ENCODE measurements at regions not wholly inside any gene's neighbourhood (a gene's known extent, or its start where the extent isn't known, plus 50 kb on each side); places are given as distances from the start of the nearest gene placed in this dataset.

GRCh38 chr5:113917997-113918396 is 404.5 kb downstream of the YTHDC2 start:
- no peak for DNase-seq

DNA sequence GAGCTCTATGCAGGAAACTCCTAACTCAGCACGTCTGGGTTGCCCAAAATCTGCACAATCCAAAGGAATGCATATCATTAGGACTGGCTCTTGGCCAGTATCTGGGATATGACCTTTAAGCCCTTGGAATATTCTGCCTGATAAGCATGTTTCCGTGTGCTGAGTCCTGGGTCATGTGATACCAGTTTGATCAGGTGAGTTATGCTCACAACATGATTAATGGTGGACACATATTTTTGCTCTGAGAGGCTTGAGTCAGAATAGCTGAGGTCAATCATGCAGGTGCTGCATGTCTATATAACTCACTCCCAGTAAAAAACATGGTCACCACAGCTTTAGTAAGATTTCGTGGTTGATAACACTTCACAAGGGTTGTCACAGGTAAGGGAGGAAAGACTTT is 408.8 kb downstream of the YTHDC2 start:
- DNase-seq = no peak

- DNase-seq = no peak
Measured at GRCh38 chr5:113935453-113935852, 422.0 kb downstream of the YTHDC2 start.

DNA sequence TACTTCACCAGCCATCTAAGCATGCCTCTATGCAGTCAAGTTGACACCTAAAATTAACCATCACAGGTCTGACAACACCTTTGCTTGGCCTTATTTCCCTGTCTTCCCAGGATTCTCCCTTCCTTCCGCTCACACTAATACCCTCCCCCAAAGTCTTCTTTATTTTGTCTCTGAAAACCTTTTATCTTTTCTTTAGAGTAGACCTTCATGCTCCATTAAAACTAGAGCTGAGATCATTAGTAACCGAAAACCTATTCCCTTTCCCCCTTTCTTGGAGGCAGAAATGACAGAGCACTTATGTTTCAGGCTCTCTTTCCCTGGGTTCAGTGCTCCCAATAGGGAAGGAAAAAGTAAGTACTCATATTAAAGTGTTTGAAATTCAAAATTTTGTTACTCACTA is 423.8 kb downstream of the YTHDC2 start:
- DNase-seq = no peak

DNA sequence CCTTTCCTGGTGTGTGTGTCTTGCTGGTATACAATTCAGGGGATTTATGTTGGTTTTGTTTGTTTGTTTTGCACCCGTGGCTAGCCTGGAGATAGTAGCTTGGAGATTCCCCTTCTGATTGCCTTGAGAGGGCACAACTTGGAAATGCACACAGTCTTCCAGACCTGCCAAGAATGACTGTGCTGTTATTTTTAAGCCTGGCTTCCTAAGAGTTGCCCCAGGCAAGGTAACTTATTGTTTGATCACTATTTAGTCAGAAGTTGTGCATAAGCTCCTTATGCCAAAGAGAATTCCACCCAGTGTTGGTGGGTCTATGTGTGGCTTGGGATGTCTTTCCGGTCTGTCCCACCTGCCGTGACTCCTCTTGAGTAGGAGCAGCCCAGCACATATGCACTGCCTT is 421.9 kb upstream of the KCNN2 start:
- DNase-seq = no peak

GRCh38 chr5:113950186-113950585 is 411.7 kb upstream of the KCNN2 start:
- DNase-seq = no peak

DNA sequence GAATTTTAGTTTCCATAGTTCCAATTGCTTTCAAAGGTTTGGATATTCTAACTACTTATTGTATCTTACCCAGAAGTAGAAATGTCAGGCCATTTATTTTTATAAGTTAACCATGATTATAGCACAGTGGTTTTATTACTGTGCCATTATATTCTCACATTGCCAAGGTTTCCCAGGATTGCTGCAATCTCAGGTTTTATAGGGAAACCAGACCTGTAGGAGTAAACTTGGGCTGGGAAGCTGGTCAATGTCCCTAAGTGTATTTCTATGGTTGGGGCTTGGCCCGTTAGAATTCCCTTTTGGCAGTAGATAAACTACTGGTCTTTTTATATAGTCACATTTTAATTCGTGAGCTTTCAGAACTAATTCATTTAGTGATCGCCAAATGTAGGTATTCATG is 396.6 kb upstream of the KCNN2 start:
- DNase-seq = no peak

GRCh38 chr5:113969901-113970300 is 392.0 kb upstream of the KCNN2 start:
- DNase-seq = no peak

DNA sequence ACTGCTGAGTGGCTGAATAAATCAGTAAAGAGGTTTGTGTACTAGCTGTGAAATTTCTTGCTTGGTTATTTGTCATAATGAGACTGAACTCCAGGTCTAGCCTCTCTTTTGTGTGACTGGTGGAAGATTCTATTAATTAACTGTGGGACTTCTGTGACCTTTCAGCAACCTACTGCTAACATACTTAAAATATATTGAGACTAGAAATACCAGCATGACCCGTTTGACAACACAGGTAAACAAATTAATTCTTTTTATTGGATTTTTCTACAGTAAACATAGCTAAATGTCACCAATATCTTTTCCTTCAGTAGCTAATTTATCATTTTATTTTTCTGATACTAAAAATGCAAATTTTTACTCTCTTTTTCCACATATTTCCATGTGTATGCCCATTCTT is 390.4 kb upstream of the KCNN2 start:
- no peak for DNase-seq

DNA sequence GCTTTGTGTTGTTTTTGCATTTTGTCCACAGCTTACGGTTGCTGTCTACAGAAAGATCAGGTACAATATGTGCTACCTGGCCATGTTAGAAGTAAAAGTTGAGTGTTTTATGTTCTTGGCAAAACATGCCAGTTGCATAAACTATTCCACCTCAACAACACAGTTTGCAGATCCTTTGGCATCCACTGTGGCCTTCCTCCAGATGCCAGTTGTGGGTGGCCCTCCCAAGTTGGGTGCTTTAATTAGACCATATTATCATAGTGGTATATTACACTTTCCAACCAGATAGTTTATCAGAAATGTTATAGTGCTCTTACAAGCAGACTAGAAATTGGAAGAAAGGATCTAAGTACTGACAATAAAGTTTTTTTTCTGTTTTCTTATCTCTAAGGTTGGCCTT is 386.9 kb upstream of the KCNN2 start:
- DNase-seq = no peak

- DNase-seq = no peak
Measured at GRCh38 chr5:113984928-113985327, 376.9 kb upstream of the KCNN2 start.

GRCh38 chr5:113985505-113985904 is 376.4 kb upstream of the KCNN2 start:
- no peak for DNase-seq

GRCh38 chr5:113989278-113989912 is 372.5 kb upstream of the KCNN2 start:
- no peak for DNase-seq

- DNase-seq = no peak
Measured at GRCh38 chr5:113989913-113990305, 372.0 kb upstream of the KCNN2 start.

- no peak for DNase-seq
Measured at GRCh38 chr5:114001076-114001475, 360.8 kb upstream of the KCNN2 start.

DNA sequence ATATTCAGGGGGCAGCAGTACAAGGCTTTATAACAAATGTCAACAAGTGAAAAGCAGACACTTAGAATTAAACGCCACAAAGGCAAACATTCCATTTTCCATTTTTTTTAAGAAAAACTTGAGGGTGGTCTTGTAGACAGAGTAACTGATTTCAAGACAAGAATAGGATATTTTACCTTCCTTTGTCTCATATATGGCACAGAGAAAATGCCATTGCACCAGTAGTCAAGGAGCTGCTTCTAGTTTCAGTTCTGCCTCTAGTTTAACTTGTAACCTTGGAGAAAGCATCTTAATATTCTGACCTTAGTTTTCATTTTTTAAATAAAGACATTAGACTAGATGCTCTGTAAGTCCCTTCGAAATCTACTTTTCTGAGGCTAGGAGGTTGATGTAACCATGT is 355.3 kb upstream of the KCNN2 start:
- no peak for DNase-seq

- no peak for DNase-seq
Measured at GRCh38 chr5:114007678-114008077, 354.2 kb upstream of the KCNN2 start.

- DNase-seq = no peak
Measured at GRCh38 chr5:114010362-114010761, 351.5 kb upstream of the KCNN2 start.

- DNase-seq = no peak
Measured at GRCh38 chr5:114018186-114018585, 343.7 kb upstream of the KCNN2 start.

DNA sequence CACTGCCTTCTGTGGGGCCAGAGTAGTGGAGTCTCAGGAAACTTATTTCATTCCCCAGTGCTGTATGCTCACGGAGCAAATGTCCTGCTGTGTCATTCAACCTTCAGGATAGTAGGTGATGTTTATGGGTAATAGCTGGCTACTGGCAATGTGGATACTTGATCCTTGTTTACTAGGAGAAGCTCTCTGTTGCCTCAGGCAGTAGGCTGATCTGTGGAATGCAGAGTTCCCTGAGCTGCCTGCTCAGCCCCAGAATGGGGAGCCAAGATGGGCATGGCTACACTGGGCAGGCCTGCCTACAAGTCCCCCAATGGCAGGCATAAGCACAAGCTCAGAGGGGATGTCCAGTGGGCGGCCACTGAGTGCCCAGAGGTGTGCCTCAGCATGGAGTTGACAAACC is 323.1 kb upstream of the KCNN2 start:
- DNase-seq = no peak

DNA sequence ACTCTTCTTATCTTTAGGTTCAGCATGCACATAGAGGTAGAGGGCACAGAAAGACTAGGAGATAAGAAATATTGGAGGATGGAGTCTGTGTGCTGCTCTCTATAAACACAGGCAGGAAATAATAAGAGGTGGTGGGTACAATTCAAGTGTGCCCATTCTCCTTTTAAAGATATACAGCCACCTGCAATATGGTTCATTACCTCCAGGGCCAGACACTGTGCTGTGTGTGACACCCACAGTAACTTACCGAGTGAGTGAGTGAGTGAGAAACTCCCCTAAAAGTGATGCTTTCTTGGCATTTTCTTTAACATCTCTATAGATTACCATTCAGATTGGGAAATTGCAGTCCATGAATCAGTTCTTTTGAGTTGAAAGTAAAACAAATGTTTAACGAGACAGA is 311.8 kb upstream of the KCNN2 start:
- no peak for DNase-seq

DNA sequence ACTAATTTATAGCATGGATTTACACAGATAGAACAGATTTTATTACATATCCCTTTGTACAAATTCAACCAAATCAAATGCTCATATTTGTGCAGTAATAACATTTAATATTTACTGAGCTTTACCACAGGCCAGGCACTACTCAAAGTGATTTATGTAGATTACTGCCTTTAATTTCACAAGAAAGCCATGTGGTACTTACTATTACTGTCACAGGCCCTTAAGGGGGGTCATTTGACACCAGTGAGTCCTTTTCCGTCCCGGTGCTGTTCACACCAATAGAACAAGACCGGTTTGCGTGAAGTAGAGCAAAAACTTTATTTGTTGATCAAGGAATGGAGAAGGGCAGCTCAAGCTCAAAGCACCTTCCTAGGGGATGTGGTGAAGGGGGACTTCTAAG is 308.5 kb upstream of the KCNN2 start:
- no peak for DNase-seq

GRCh38 chr5:114054594-114054993 is 307.3 kb upstream of the KCNN2 start:
- DNase-seq = no peak

GRCh38 chr5:114055318-114056184 is 306.3 kb upstream of the KCNN2 start:
- DNase-seq = no peak

DNA sequence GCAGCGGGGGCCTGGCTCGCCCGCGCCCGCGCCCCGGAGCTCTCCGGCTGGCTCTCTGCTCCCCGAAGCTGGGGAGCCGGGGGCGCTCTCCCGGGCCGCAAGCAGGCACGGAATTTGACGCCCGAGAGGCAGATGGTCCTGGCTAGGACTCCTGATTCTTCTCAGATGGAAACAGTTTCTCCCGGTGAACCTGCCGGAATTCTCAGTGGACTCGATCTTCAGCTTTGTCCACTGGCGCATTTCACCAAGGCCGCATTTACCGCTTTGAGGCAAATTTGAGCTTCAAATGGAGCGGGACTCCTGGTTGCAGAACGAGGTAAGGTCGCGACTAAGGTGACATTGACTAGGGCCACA is 305.7 kb upstream of the KCNN2 start:
- no peak for DNase-seq

Measured in CD4-positive, alpha-beta T cell treated with Interleukin-6 for 4 hours (primary cell).